A549 (cell line): ENCODE measurements at regions not wholly inside any gene's neighbourhood (a gene's known extent, or its start where the extent isn't known, plus 50 kb on each side); places are given as distances from the start of the nearest gene placed in this dataset.

ENCODE experiments used
- CTCF ChIP-seq: fragments of >200 bp; sonication (Bioruptor Twin); formaldehyde crosslinking; IDR thresholded peaks from 3 replicates; pipeline ENCODE4 v1.5.1; 2016
- FOXS1 ChIP-seq: fragments of 250-450 bp; sonication (Bioruptor Pico); IDR thresholded peaks from 2 replicates; pipeline ENCODE4 v1.5.0; 2020; ENCODE audit warnings: mild to moderate bottlenecking, moderate library complexity
- MAFK ChIP-seq: fragments of 450-650 bp; IDR thresholded peaks from 2 replicates; pipeline ENCODE4 v1.6.1; 2014; ENCODE audit not compliant: partially characterized antibody
- ZFP36 ChIP-seq: fragments of 450-650 bp; IDR thresholded peaks from 2 replicates; pipeline ENCODE4 v1.6.1; 2014; ENCODE audit warnings: borderline replicate concordance; ENCODE audit not compliant: partially characterized antibody

- TF ChIP-seq FOXS1 (CRISPR knock-in tag) (no peak), CTCF (no peak), ZFP36 (no peak), MAFK (no peak)
Observed at GRCh38 chr2:88261725-88262124, 91.6 kb downstream of the THNSL2 start.
